Endothelial cell of umbilical vein (primary cell): ENCODE measurements at regions not wholly inside any gene's neighbourhood (a gene's known extent, or its start where the extent isn't known, plus 50 kb on each side); places are given as distances from the start of the nearest gene placed in this dataset.

ENCODE experiments used
- BruUV-seq: library from RNA; stranded (reverse); fragments of 400-500 nt; replicated peaks from 2 replicates; lab custom pipeline; 2021; lab: Mats Ljungman, UMichigan
- CTCF ChIA-PET: fragments of 300-600, 350-600 bp; sonication (Branson Sonifier 250); formaldehyde crosslinking; loops from one replicate; lab custom pipeline; 2021; ENCODE audit warnings: antibody characterized with exemption, inconsistent platforms; lab: Charles Lee
- POLR2A ChIA-PET: fragments of 300-600, 350-600 bp; sonication (Branson Sonifier 250); formaldehyde crosslinking; loops from one replicate; lab custom pipeline; 2021; ENCODE audit warnings: antibody characterized with exemption, inconsistent platforms; lab: Charles Lee
- DNase-seq: peaks from one replicate; pipeline ENCODE4 v3.0.0-alpha.2; 2011; ENCODE audit warnings: low read depth, low spot score
- FAIRE-seq: peaks from 2 replicates; lab custom pipeline; 2011; peaks lifted over from hg19 to GRCh38; lab: Jason Lieb, UNC
- H2AFZ ChIP-seq: 2 replicates; pipeline ENCODE4 v1.6.0; 2012; ENCODE audit warnings: low read depth, low read length, control low read depth, inconsistent platforms
- H3K27ac ChIP-seq: 2 replicates; pipeline ENCODE4 v1.5.1; 2011; ENCODE audit warnings: low read depth, mild to moderate bottlenecking, control low read depth, low read length, moderate library complexity; ENCODE audit not compliant: insufficient read depth
- H3K27me3 ChIP-seq, 2 experiments: 2 replicates each; pipeline versions ENCODE4 v1.6.0 to v1.6.1; 2011; ENCODE audit warnings: low read length in 2 of 2, mixed read lengths in 1 of 2; ENCODE audit not compliant: control insufficient read depth in 2 of 2, insufficient read depth in 2 of 2
- H3K36me3 ChIP-seq, 2 experiments: 2 replicates in 1 of 2; 3 replicates in 1 of 2; pipeline ENCODE4 v1.5.1; 2011; ENCODE audit warnings: low read length in 2 of 2, mild to moderate bottlenecking in 1 of 2, moderate library complexity in 1 of 2; ENCODE audit not compliant: control insufficient read depth in 2 of 2, insufficient read depth in 2 of 2; ENCODE audit errors: extremely low read depth in 1 of 2
- H3K4me1 ChIP-seq: 3 replicates; pipeline ENCODE4 v1.5.1; 2011; ENCODE audit warnings: mild to moderate bottlenecking, low read length; ENCODE audit not compliant: control insufficient read depth, insufficient read depth; ENCODE audit errors: extremely low read depth
- H3K4me2 ChIP-seq: 2 replicates; pipeline ENCODE4 v1.6.1; 2011; ENCODE audit warnings: low read length, control low read depth, mixed read lengths; ENCODE audit not compliant: insufficient read depth
- H3K4me3 ChIP-seq, 3 experiments: fragments of 200-600 bp in 1 of 3; sonication (generic), shearing (Covaris generic) in 1 of 3; replicated peaks in 1 of 3; 2 replicates each; pipeline ENCODE4 v1.5.1; 2011 to 2016; ENCODE audit warnings: control low read depth in 3 of 3, low read length in 3 of 3, mild to moderate bottlenecking in 2 of 3, inconsistent platforms in 1 of 3, low read depth in 1 of 3, moderate library complexity in 1 of 3; ENCODE audit not compliant: insufficient read depth in 1 of 3
- H3K79me2 ChIP-seq: 2 replicates; pipeline ENCODE4 v1.6.0; 2012; ENCODE audit warnings: low read length, inconsistent platforms; ENCODE audit not compliant: control insufficient read depth, insufficient read depth
- H3K9ac ChIP-seq: replicated peaks from 2 replicates; pipeline ENCODE3; 2011; ENCODE audit warnings: low read length, control low read depth; ENCODE audit not compliant: insufficient read depth; ENCODE audit errors: extremely low read depth
- H3K9me1 ChIP-seq: replicated peaks from 3 replicates; pipeline ENCODE4 v1.6.0; 2011; ENCODE audit warnings: mild to moderate bottlenecking, low read length; ENCODE audit not compliant: control insufficient read depth, insufficient read depth; ENCODE audit errors: extremely low read depth
- H3K9me3 ChIP-seq: replicated peaks from 2 replicates; pipeline ENCODE4 v1.5.1; 2012; ENCODE audit warnings: low read length, inconsistent platforms; ENCODE audit not compliant: control insufficient read depth, insufficient read depth
- H4K20me1 ChIP-seq: replicated peaks from 2 replicates; pipeline ENCODE3; 2011; ENCODE audit warnings: mild to moderate bottlenecking, low read length; ENCODE audit not compliant: control insufficient read depth, insufficient read depth; ENCODE audit errors: extremely low read depth
- CTCF ChIP-seq, 2 donors: IDR thresholded peaks; 1 replicate in 1 of 2; 2 replicates in 1 of 2; pipeline ENCODE4 v1.5.1; 2011; ENCODE audit warnings: low read length in 2 of 2, mild to moderate bottlenecking in 2 of 2, moderate library complexity in 2 of 2, control low read depth in 1 of 2, inconsistent platforms in 1 of 2, low read depth in 1 of 2; ENCODE audit not compliant: insufficient read depth in 1 of 2; ENCODE audit errors: extremely low read depth in 1 of 2
- EZH2 ChIP-seq: IDR thresholded peaks from 2 replicates; pipeline ENCODE4 v1.6.1; 2012; ENCODE audit warnings: borderline replicate concordance, low read depth, mild to moderate bottlenecking, moderate library complexity, low read length, inconsistent platforms; ENCODE audit not compliant: severe bottlenecking
- FOS ChIP-seq: IDR thresholded peaks from 2 replicates; pipeline ENCODE4 v1.6.1; 2011; ENCODE audit warnings: mild to moderate bottlenecking, low read length, moderate library complexity, borderline replicate concordance; ENCODE audit not compliant: insufficient read depth
- GATA2 ChIP-seq: IDR thresholded peaks from 2 replicates; pipeline ENCODE4 v1.7.0; 2011; ENCODE audit warnings: low read depth, mild to moderate bottlenecking, moderate library complexity, mixed read lengths, low read length; ENCODE audit not compliant: insufficient read length, insufficient read depth
- JUN ChIP-seq: IDR thresholded peaks from 2 replicates; pipeline ENCODE4 v1.6.1; 2011; ENCODE audit warnings: borderline replicate concordance, low read depth; ENCODE audit not compliant: insufficient read length, insufficient read depth
- MAX ChIP-seq: IDR thresholded peaks from 2 replicates; pipeline ENCODE4 v1.6.1; 2011; ENCODE audit not compliant: insufficient read depth, insufficient read length
- MYC ChIP-seq: IDR thresholded peaks from one replicate; pipeline ENCODE4 v1.6.1; 2011; ENCODE audit warnings: mild to moderate bottlenecking, low read depth, low read length
- POLR2A ChIP-seq: IDR thresholded peaks from 2 replicates; pipeline ENCODE4 v1.6.1; 2012; ENCODE audit warnings: low read depth, mild to moderate bottlenecking, control low read depth, low read length
- POLR2AphosphoS5 ChIP-seq: IDR thresholded peaks from 2 replicates; pipeline ENCODE4 v1.6.1; 2012; ENCODE audit warnings: low read depth, mild to moderate bottlenecking, control low read depth, low read length, moderate library complexity; ENCODE audit not compliant: insufficient read depth
- dilution Hi-C: fragments of 300-500 bp; cut with MboI; formaldehyde crosslinking; loops from one replicate; pipeline ENCODE4 v1.15.0; 2019; ENCODE audit warnings: low sequenced_read_pairs; ENCODE audit not compliant: extremely low pct_ligation_motif_present
- intact Hi-C: fragments of 100-400 bp; cut with micrococcal nuclease; formaldehyde crosslinking; loops from one replicate; pipeline ENCODE4 v1.10.0; 2022

GRCh38 chr3:150101016-150101415 is 130.3 kb upstream of the PFN2 start:
- Histone ChIP-seq H2AFZ (no peak overlapping the region), H3K4me2 (no peak overlapping the region), H3K9me3 (no peaks in the 10 kb centered on the region), H3K9ac (no peak overlapping the region), H3K79me2 (no peaks in the 10 kb centered on the region), H3K27me3 (peaks cover 2% of the 10 kb centered on the region in 2 experiments), H3K9me1 (no peaks in the 10 kb centered on the region), H4K20me1 (no peaks in the 10 kb centered on the region), H3K27ac (no peak overlapping the region), H3K36me3 (no peaks in the 10 kb centered on the region), H3K4me1 (no peaks in the 10 kb centered on the region), H3K4me3 (no peak overlapping the region)
- FAIRE-seq (no peak), DNase-seq (no peak)
- no peak for TF ChIP-seq POLR2AphosphoS5
- no peak for TF ChIP-seq GATA2
- TF ChIP-seq POLR2A, result no peak
- TF ChIP-seq FOS, result no peak
- TF ChIP-seq MYC, result no peak
- no peak for TF ChIP-seq EZH2
- no peak for TF ChIP-seq JUN
- TF ChIP-seq MAX, result no peak
- no peak for TF ChIP-seq CTCF (IDR thresholded peaks at IDR 0.05; ENCODE audit: extremely low read depth in 1 of 2, insufficient read depth in 1 of 2, low read depth in 1 of 2, low read length in 2 of 2)
- BruUV-seq, result no TSS peak
- ChIA-PET CTCF (no interaction called here), POLR2A (no interaction called here)
- intact Hi-C loops, result no loop called here
- dilution Hi-C loops, result no loop called here
